Psoas muscle (tissue), 7 donors: ENCODE measurements at regions not wholly inside any gene's neighbourhood (a gene's known extent, or its start where the extent isn't known, plus 50 kb on each side); places are given as distances from the start of the nearest gene placed in this dataset.

ENCODE experiments used
- ATAC-seq, 4 donors: fragments of 200-7000 bp; cut with Tn5 transposase; one replicate each; pipeline ENCODE4 v1.9.1; 2020; ENCODE audit warnings: moderate library complexity in 3 of 4, mild to moderate bottlenecking in 2 of 4
- DNase-seq, 2 donors: peaks; one replicate each; pipeline ENCODE4 v3.0.0-alpha.2; 2020
- H3K27ac ChIP-seq: fragments of 200-600 bp; one replicate; pipeline ENCODE4 v1.8.0; 2022
- H3K27me3 ChIP-seq, 3 donors: fragments of 200-600 bp in 1 of 3; one replicate each; pipeline versions ENCODE4 v1.6.1 to v1.8.0; 2013 to 2022; ENCODE audit warnings: low read length in 2 of 3, mild to moderate bottlenecking in 2 of 3, moderate library complexity in 1 of 3; ENCODE audit not compliant: insufficient read depth in 3 of 3
- H3K36me3 ChIP-seq, 2 donors: fragments of 200-600 bp in 1 of 2; one replicate each; pipeline versions ENCODE4 v1.6.1 to v1.8.0; 2013 to 2022; ENCODE audit warnings: low read depth in 1 of 2, mild to moderate bottlenecking in 1 of 2, moderate library complexity in 1 of 2; ENCODE audit not compliant: insufficient read depth in 1 of 2
- H3K4me1 ChIP-seq: fragments of 200-600 bp; one replicate; pipeline ENCODE4 v1.8.0; 2022
- H3K4me3 ChIP-seq: fragments of 200-600 bp; one replicate; pipeline ENCODE4 v1.8.0; 2022; ENCODE audit warnings: mild to moderate bottlenecking
- H3K9me3 ChIP-seq: fragments of 200-600 bp; one replicate; pipeline ENCODE4 v1.8.0; 2022
- CTCF ChIP-seq: fragments of 200-600 bp; IDR thresholded peaks from one replicate; pipeline ENCODE4 v1.8.0; 2022; ENCODE audit warnings: antibody characterized with exemption
- WGBS, 3 donors: extraction: QIAGEN DNeasy Blood & Tissue Kit; methylation state at CpG; one replicate each; pipeline versions ENCODE4 v1.1.6 to v1.1.7; 2013; 5-methylcytosine and 5-hydroxymethylcytosine counted together
- intact Hi-C, 2 donors: fragments of 100-400 bp; cut with DNase I; formaldehyde crosslinking; loops; one replicate each; pipeline versions ENCODE4 v1.11.0 to v1.14.2; 2022
- donor health status: healthy with polysubstance abuse.
- donor health status: DM: no; HTN: no; CAD: no; lungs with moderate emphysema.
- donor health status: Bipolar disorder and iron deficiency.
- donor health status: healthy.
- donor health status: DM: yes; HTN: yes; CAD: no.
- donor health status: DM: no; HTN: no; CAD: no.
- donor health status: DM: yes; HTN: yes; CAD: no.

DNA sequence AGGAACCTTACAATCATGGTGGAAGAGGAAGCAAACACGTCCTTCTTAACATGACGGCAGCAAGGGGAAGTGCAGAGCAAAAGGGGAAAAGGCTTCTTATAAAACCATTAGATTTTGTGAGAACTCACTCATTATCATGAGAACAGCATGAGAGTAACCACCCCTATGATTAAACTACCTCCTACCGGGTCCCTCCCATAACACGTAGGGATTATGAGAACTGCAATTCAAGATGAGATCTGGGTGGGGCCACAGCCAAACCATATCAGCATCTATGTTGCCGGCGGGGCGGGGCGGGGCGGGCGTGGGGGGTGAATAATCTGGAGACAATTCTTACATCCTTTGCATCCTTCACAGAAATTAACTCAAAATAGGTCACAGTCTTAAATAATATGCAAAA, 58.8 kb upstream of the GFPT2 start:
- WGBS, 3 donors = 85 to 88% (median 86%) methylated on average over 10 of the region's 10 CpGs
- intact Hi-C loops = no loop called here

GRCh38 chr5:180414176-180414575, 61.0 kb upstream of the GFPT2 start:
- DNase-seq (no peak), ATAC-seq (no peak)
- Histone ChIP-seq H3K27me3 (no peaks in the 10 kb centered on the region), H3K9me3 (no peaks in the 10 kb centered on the region), H3K27ac (no peak overlapping the region), H3K4me1 (no peaks in the 10 kb centered on the region), H3K4me3 (no peak overlapping the region), H3K36me3 (no peaks in the 10 kb centered on the region)
- 81 to 86% (median 81%) methylated on average over 4 of the region's 4 CpGs for WGBS, 3 donors
- no peak for TF ChIP-seq CTCF
- intact Hi-C loops = no loop called here

More for the DNA sequence above, 58.8 kb upstream of the GFPT2 start:
- H3K4me3 ChIP-seq = no peak overlapping the region
- H3K36me3 ChIP-seq = no peaks in the 10 kb centered on the region
- no peak for TF ChIP-seq CTCF
- H3K4me1 ChIP-seq = no peaks in the 10 kb centered on the region
- no peak overlapping the region for H3K27ac ChIP-seq
- no peaks in the 10 kb centered on the region for H3K27me3 ChIP-seq
- ATAC-seq (no peak), DNase-seq (no peak)
- H3K9me3 ChIP-seq = no peaks in the 10 kb centered on the region

DNA sequence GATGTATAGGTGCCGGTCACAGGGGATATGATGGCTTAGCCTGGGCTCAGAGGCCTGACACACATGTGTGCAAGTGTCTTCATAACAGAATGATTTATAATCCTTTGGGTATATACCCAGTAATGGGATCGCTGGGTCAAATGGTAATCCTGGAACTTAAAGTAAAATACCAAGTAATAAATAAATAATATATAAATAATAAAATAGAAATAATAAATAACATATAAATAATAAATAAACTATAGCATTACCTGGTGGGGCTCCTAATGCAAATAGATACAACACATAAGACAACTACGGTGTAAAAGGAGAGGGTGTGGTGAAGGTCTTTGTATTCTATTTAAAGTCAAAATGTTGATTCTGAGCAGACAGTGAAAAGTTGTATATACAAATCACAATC, 68.5 kb upstream of the GFPT2 start:
- ATAC-seq (no peak), DNase-seq (no peak)
- no peak overlapping the region for H3K4me3 ChIP-seq
- no peak overlapping the region for H3K27ac ChIP-seq
- 89 to 94% (median 92%) methylated on average over 3 of the region's 3 CpGs for WGBS, 3 donors
- no peaks in the 10 kb centered on the region for H3K9me3 ChIP-seq
- no peak for TF ChIP-seq CTCF
- intact Hi-C loops = no loop called here
- no peaks in the 10 kb centered on the region for H3K27me3 ChIP-seq
- no peaks in the 10 kb centered on the region for H3K36me3 ChIP-seq
- H3K4me1 ChIP-seq = no peaks in the 10 kb centered on the region

- DNase-seq (no peak), ATAC-seq (no peak)
- 82 to 92% (median 89%) methylated on average over 2 of the region's 2 CpGs for WGBS, 3 donors
- H3K4me1 ChIP-seq = no peaks in the 10 kb centered on the region
- H3K27me3 ChIP-seq = no peaks in the 10 kb centered on the region
- H3K36me3 ChIP-seq = no peaks in the 10 kb centered on the region
- no peak overlapping the region for H3K4me3 ChIP-seq
- no peak for TF ChIP-seq CTCF
- intact Hi-C loops = no loop called here
- no peaks in the 10 kb centered on the region for H3K9me3 ChIP-seq
- H3K27ac ChIP-seq = no peak overlapping the region
Measured at GRCh38 chr5:180423133-180423532, 70.0 kb upstream of the GFPT2 start.

DNA sequence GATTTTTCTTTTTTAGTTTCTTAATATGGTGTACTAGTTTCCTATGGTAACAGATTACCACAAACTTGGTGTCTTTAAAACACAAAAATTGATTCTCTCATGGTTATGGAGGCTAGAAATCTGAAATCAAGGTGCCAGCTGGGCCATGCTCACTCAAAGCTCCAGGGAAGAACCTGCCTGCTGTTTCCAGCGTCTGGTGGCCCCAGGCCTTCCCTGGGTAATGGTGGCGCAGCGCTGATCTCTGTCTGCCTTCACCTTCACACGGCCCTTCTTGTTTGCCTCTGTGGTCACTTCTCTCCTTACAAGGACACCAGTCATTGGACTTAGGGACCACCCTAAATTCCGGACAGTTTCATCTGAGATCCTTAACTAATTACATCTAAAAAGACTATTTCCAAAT, 70.5 kb upstream of the GFPT2 start:
- no peaks in the 10 kb centered on the region for H3K27me3 ChIP-seq
- intact Hi-C loops = no loop called here
- no peaks in the 10 kb centered on the region for H3K9me3 ChIP-seq
- no peaks in the 10 kb centered on the region for H3K4me1 ChIP-seq
- no peak for DNase-seq
- TF ChIP-seq CTCF = no peak
- no peak overlapping the region for H3K4me3 ChIP-seq
- 68 to 75% (median 71%) methylated on average over 5 of the region's 5 CpGs for WGBS, 3 donors
- no peak for ATAC-seq
- no peak overlapping the region for H3K27ac ChIP-seq
- H3K36me3 ChIP-seq = no peaks in the 10 kb centered on the region
